Keratinocyte (primary cell): ENCODE measurements at regions not wholly inside any gene's neighbourhood (a gene's known extent, or its start where the extent isn't known, plus 50 kb on each side); places are given as distances from the start of the nearest gene placed in this dataset.

Source experiments
- DNase-seq: peaks from one replicate; pipeline ENCODE4 v3.0.0-alpha.2; 2011; ENCODE audit warnings: low read depth, missing footprints, low spot score
- FAIRE-seq: peaks from 2 replicates; lab custom pipeline; 2011; peaks lifted over from hg19 to GRCh38; lab: Jason Lieb, UNC
- H2AFZ ChIP-seq: 2 replicates; pipeline ENCODE4 v1.6.0; 2012; ENCODE audit warnings: low read length, control low read depth, inconsistent platforms; ENCODE audit not compliant: control insufficient read depth
- H3K27ac ChIP-seq: 2 replicates; pipeline ENCODE4 v1.5.1; 2011; ENCODE audit warnings: low read length; ENCODE audit not compliant: control insufficient read depth, insufficient read depth
- H3K27me3 ChIP-seq: 3 replicates; pipeline ENCODE4 v1.6.0; 2011; ENCODE audit warnings: low read length; ENCODE audit not compliant: control insufficient read depth, insufficient read depth; ENCODE audit errors: extremely low read depth
- H3K36me3 ChIP-seq, 2 experiments: 2 replicates in 1 of 2; 3 replicates in 1 of 2; pipeline ENCODE4 v1.5.1; 2011; ENCODE audit warnings: low read length in 2 of 2, mild to moderate bottlenecking in 1 of 2; ENCODE audit not compliant: control insufficient read depth in 2 of 2, insufficient read depth in 2 of 2; ENCODE audit errors: extremely low read depth in 1 of 2
- H3K4me1 ChIP-seq: 3 replicates; pipeline ENCODE4 v1.5.1; 2011; ENCODE audit warnings: low read length; ENCODE audit not compliant: control insufficient read depth, insufficient read depth; ENCODE audit errors: extremely low read depth
- H3K4me2 ChIP-seq: 3 replicates; pipeline ENCODE4 v1.6.0; 2011; ENCODE audit warnings: low read depth, low read length; ENCODE audit not compliant: control insufficient read depth, insufficient read depth; ENCODE audit errors: extremely low read depth
- H3K4me3 ChIP-seq, 3 experiments: fragments of 200-600 bp in 1 of 3; sonication (generic) in 1 of 3; 2 replicates in 2 of 3; 3 replicates in 1 of 3; pipeline ENCODE4 v1.5.1; 2011 to 2016; ENCODE audit warnings: low read length in 3 of 3, mild to moderate bottlenecking in 3 of 3, control low read depth in 2 of 3, inconsistent platforms in 1 of 3, low read depth in 1 of 3, mixed read lengths in 1 of 3, mixed run types in 1 of 3, moderate library complexity in 1 of 3; ENCODE audit not compliant: control insufficient read depth in 2 of 3, insufficient read depth in 2 of 3; ENCODE audit errors: extremely low read depth in 1 of 3
- H3K79me2 ChIP-seq: 2 replicates; pipeline ENCODE4 v1.6.0; 2012; ENCODE audit warnings: low read length; ENCODE audit not compliant: control insufficient read depth, insufficient read depth
- H3K9ac ChIP-seq: 3 replicates; pipeline ENCODE4 v1.6.0; 2011; ENCODE audit warnings: low read length; ENCODE audit not compliant: control insufficient read depth, insufficient read depth; ENCODE audit errors: extremely low read depth
- H3K9me1 ChIP-seq: 3 replicates; pipeline ENCODE4 v1.6.0; 2011; ENCODE audit warnings: low read length; ENCODE audit not compliant: control insufficient read depth, insufficient read depth; ENCODE audit errors: extremely low read depth
- H3K9me3 ChIP-seq: 2 replicates; pipeline ENCODE4 v1.5.1; 2012; ENCODE audit warnings: low read depth, low read length; ENCODE audit not compliant: control insufficient read depth
- H4K20me1 ChIP-seq: 3 replicates; pipeline ENCODE4 v1.6.0; 2011; ENCODE audit warnings: low read length; ENCODE audit not compliant: control insufficient read depth, insufficient read depth; ENCODE audit errors: extremely low read depth
- CTCF ChIP-seq, 3 experiments: IDR thresholded peaks in 1 of 3; conservative IDR thresholded peaks in 1 of 3; optimal IDR thresholded peaks in 1 of 3; 2 replicates in 2 of 3; 3 replicates in 1 of 3; pipeline versions ENCODE3 to v1.5.1; 2011; ENCODE audit warnings: low read length in 3 of 3, mild to moderate bottlenecking in 3 of 3, moderate library complexity in 2 of 3, control low read depth in 1 of 3, inconsistent platforms in 1 of 3; ENCODE audit not compliant: insufficient read depth in 2 of 3; ENCODE audit errors: extremely low read depth in 1 of 3
- EZH2 ChIP-seq: IDR thresholded peaks from one replicate; pipeline ENCODE4 v1.6.1; 2012; ENCODE audit warnings: inconsistent platforms, mild to moderate bottlenecking, low read length, moderate library complexity
- dilution Hi-C: fragments of 300-500 bp; cut with MboI; formaldehyde crosslinking; loops from one replicate; pipeline ENCODE4 v1.7.0; 2020; ENCODE audit warnings: low sequenced_read_pairs; ENCODE audit not compliant: extremely low pct_ligation_motif_present

- TF ChIP-seq CTCF (optimal IDR thresholded peaks at IDR 0.05 in 1 of 3, IDR thresholded peaks at IDR 0.05 in 1 of 3, conservative IDR thresholded peaks at IDR 0.05 in 1 of 3; ENCODE audit: extremely low read depth in 1 of 3, insufficient read depth in 2 of 3, low read length in 3 of 3) (no peak), EZH2 (no peak)
- Histone ChIP-seq H3K4me2 (no peak overlapping the region), H3K27ac (no peak overlapping the region), H3K79me2 (no peaks in the 10 kb centered on the region), H4K20me1 (no peaks in the 10 kb centered on the region), H3K4me1 (no peaks in the 10 kb centered on the region), H3K27me3 (no peaks in the 10 kb centered on the region), H3K4me3 (no peak overlapping the region), H3K9me3 (no peaks in the 10 kb centered on the region), H3K9me1 (no peaks in the 10 kb centered on the region), H3K36me3 (no peaks in the 10 kb centered on the region), H3K9ac (no peak overlapping the region), H2AFZ (no peak overlapping the region)
- no peak for DNase-seq
- FAIRE-seq: no peak
- dilution Hi-C loops: no loop called here
Observed at GRCh38 chr6:98716341-98716740, 118.0 kb upstream of the POU3F2 start.

- dilution Hi-C loops: no loop called here
- no peak for FAIRE-seq
- no peaks in the 10 kb centered on the region for H3K27me3 ChIP-seq
Observed at GRCh38 chr6:98717322-98717877, 117.0 kb upstream of the POU3F2 start.

More at GRCh38 chr6:98717322-98717877, 117.0 kb upstream of the POU3F2 start:
- no peaks in the 10 kb centered on the region for H3K9me1 ChIP-seq
- H3K79me2 ChIP-seq: no peaks in the 10 kb centered on the region
- H3K36me3 ChIP-seq: no peaks in the 10 kb centered on the region
- H3K27ac ChIP-seq: no peak overlapping the region
- H2AFZ ChIP-seq: no peak overlapping the region
- no peaks in the 10 kb centered on the region for H3K9me3 ChIP-seq
- H3K4me2 ChIP-seq: no peak overlapping the region
- no peak overlapping the region for H3K4me3 ChIP-seq
- no peak for TF ChIP-seq EZH2
- no peak for TF ChIP-seq CTCF (optimal IDR thresholded peaks at IDR 0.05 in 1 of 3, IDR thresholded peaks at IDR 0.05 in 1 of 3, conservative IDR thresholded peaks at IDR 0.05 in 1 of 3; ENCODE audit: extremely low read depth in 1 of 3, insufficient read depth in 2 of 3, low read length in 3 of 3)
- H3K4me1 ChIP-seq: no peaks in the 10 kb centered on the region
- H4K20me1 ChIP-seq: no peaks in the 10 kb centered on the region
- H3K9ac ChIP-seq: no peak overlapping the region
- no peak for DNase-seq
